ENCODE measurements at regions not wholly inside any gene's neighbourhood (a gene's known extent, or its start where the extent isn't known, plus 50 kb on each side); places are given as distances from the start of the nearest gene placed in this dataset.

DNA sequence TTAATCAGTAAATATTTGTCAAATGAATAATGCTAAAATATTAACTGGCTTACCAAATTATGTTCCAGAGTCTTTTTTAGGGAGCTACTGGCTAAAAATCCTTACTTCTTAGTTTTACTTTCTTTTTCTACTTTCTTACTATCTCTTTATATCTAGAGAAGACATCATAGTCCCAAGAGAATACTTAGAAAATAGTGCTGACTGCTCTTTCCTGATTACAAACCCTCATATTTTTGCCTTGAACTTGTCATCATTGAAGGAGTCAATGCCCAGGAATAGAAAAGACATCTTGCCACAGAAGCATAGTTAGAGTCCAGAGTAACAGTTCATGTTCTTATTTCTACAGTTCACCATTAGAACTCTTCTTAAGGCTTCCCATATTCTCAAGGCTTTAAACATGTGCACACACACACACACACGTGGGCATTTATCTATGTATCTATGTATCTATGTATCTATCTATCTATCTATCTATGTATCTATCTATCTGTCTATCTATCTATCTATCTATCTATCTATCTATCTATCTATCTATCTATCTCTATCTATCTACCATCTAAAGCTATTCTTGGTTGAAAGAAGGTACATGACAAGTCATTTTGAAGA, 654.3 kb downstream of the ANXA1 start:
- no peak overlapping the region for H3K4me3 ChIP-seq (ENCODE audit: low read depth, low read length)
- DNase-seq: no peak
- H3K36me3 ChIP-seq: no peaks in the 10 kb centered on the region
- no peak overlapping the region for H3K27ac ChIP-seq
- no peaks in the 10 kb centered on the region for H3K27me3 ChIP-seq (ENCODE audit: insufficient read depth, low read depth, severe bottlenecking)
- TF ChIP-seq CTCF (IDR thresholded peaks at IDR 0.05; ENCODE audit: low read depth, low read length): no peak
- H3K9me3 ChIP-seq (ENCODE audit: severe bottlenecking): no peaks in the 10 kb centered on the region

DNA sequence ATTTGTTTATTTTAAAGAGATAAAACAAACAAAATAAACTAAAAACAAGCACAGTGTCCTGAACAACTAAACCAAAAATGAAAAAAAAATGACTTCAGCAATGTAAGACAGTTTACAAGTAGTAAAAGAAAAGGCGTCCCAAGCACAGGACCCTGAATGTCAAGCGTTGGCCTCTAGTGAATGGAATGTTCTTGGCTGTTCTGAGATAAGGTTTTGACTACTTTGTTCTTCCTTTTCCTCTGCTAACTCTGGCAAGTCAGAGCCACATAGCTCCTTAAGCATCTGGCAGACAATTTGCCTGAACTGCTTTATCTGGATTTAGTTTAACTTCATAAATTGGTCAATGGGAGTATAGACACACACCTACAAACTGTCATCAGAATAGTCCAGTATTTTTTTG, 655.2 kb downstream of the ANXA1 start:
- DNase-seq: no peak
- no peaks in the 10 kb centered on the region for H3K27me3 ChIP-seq (ENCODE audit: insufficient read depth, low read depth, severe bottlenecking)
- H3K36me3 ChIP-seq: no peaks in the 10 kb centered on the region
- no peak for TF ChIP-seq CTCF (IDR thresholded peaks at IDR 0.05; ENCODE audit: low read depth, low read length)
- no peak overlapping the region for H3K4me3 ChIP-seq (ENCODE audit: low read depth, low read length)
- H3K9me3 ChIP-seq (ENCODE audit: severe bottlenecking): no peaks in the 10 kb centered on the region
- no peak overlapping the region for H3K27ac ChIP-seq

- no peak for DNase-seq
- no peaks in the 10 kb centered on the region for H3K27me3 ChIP-seq (ENCODE audit: insufficient read depth, low read depth, severe bottlenecking)
- H3K36me3 ChIP-seq: no peaks in the 10 kb centered on the region
- no peak overlapping the region for H3K27ac ChIP-seq
- no peak for TF ChIP-seq CTCF (IDR thresholded peaks at IDR 0.05; ENCODE audit: low read depth, low read length)
- no peaks in the 10 kb centered on the region for H3K9me3 ChIP-seq (ENCODE audit: severe bottlenecking)
- H3K4me3 ChIP-seq (ENCODE audit: low read depth, low read length): no peak overlapping the region
These were observed 656.3 kb downstream of the ANXA1 start for GRCh38 chr9:73807952-73808351.

- no peak overlapping the region for H3K27ac ChIP-seq
- no peak for TF ChIP-seq CTCF (IDR thresholded peaks at IDR 0.05; ENCODE audit: low read depth, low read length)
- no peaks in the 10 kb centered on the region for H3K36me3 ChIP-seq
- H3K4me3 ChIP-seq (ENCODE audit: low read depth, low read length): no peak overlapping the region
- no peak for DNase-seq
- no peaks in the 10 kb centered on the region for H3K27me3 ChIP-seq (ENCODE audit: insufficient read depth, low read depth, severe bottlenecking)
- no peaks in the 10 kb centered on the region for H3K9me3 ChIP-seq (ENCODE audit: severe bottlenecking)
These were observed 659.0 kb downstream of the ANXA1 start for GRCh38 chr9:73810585-73811215.

DNA sequence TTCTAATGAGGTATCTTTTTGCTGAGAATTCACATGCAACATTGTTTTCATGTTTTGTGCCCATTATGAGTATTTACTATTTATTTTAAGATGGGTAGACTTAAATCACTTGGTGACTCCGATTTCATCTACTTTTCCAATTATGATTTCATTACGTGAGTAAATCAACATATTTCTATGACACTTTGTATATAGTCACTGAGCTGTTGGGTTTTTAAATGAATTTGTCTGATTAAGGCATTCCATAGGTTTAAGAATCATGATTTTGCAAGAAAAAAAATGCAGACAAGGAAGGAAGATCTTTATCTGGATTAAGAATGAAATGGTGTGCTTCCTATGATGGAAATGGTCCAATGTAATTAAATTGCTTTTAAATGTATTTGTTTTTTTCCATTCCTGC, 661.9 kb downstream of the ANXA1 start:
- no peaks in the 10 kb centered on the region for H3K9me3 ChIP-seq (ENCODE audit: severe bottlenecking)
- DNase-seq: no peak
- TF ChIP-seq CTCF (IDR thresholded peaks at IDR 0.05; ENCODE audit: low read depth, low read length): no peak
- no peak overlapping the region for H3K27ac ChIP-seq
- no peaks in the 10 kb centered on the region for H3K27me3 ChIP-seq (ENCODE audit: insufficient read depth, low read depth, severe bottlenecking)
- H3K4me3 ChIP-seq (ENCODE audit: low read depth, low read length): no peak overlapping the region
- H3K36me3 ChIP-seq: no peaks in the 10 kb centered on the region

GRCh38 chr9:73816905-73817304, 665.2 kb downstream of the ANXA1 start:
- Histone ChIP-seq H3K27ac (no peak overlapping the region), H3K27me3 (ENCODE audit: insufficient read depth, low read depth, severe bottlenecking) (no peaks in the 10 kb centered on the region), H3K9me3 (ENCODE audit: severe bottlenecking) (no peaks in the 10 kb centered on the region), H3K4me3 (ENCODE audit: low read depth, low read length) (no peak overlapping the region), H3K36me3 (no peaks in the 10 kb centered on the region)
- no peak for TF ChIP-seq CTCF (IDR thresholded peaks at IDR 0.05; ENCODE audit: low read depth, low read length)
- no peak for DNase-seq

All from WERI-Rb-1 (cell line).